Calu3 (cell line): ENCODE measurements at regions not wholly inside any gene's neighbourhood (a gene's known extent, or its start where the extent isn't known, plus 50 kb on each side); places are given as distances from the start of the nearest gene placed in this dataset.

Source experiments
- BruUV-seq: library from RNA; stranded (reverse); fragments of 400-500 nt; replicated peaks from 2 replicates; lab custom pipeline; 2021; lab: Mats Ljungman, UMichigan
- CTCF ChIA-PET: fragments of 300-600 bp; sonication (Branson Sonifier 250); formaldehyde crosslinking; loops from one replicate; lab custom pipeline; 2022; ENCODE audit warnings: antibody characterized with exemption; lab: Charles Lee
- DNase-seq: peaks from one replicate; pipeline ENCODE4 v3.0.0; 2022
- H3K27ac Mint-ChIP-seq: one replicate; pipeline ENCODE4 v1.8.0; 2022; ENCODE audit warnings: mixed read lengths; ENCODE audit not compliant: unreplicated experiment
- H3K27me3 Mint-ChIP-seq: one replicate; pipeline ENCODE4 v1.8.0; 2022; ENCODE audit warnings: mixed read lengths; ENCODE audit not compliant: unreplicated experiment
- H3K36me3 Mint-ChIP-seq: one replicate; pipeline ENCODE4 v1.8.0; 2022; ENCODE audit warnings: mild to moderate bottlenecking, moderate library complexity, mixed read lengths; ENCODE audit not compliant: insufficient read depth, unreplicated experiment
- H3K4me1 Mint-ChIP-seq: one replicate; pipeline ENCODE4 v1.8.0; 2022; ENCODE audit warnings: mild to moderate bottlenecking, low read depth, mixed read lengths; ENCODE audit not compliant: unreplicated experiment
- H3K4me3 Mint-ChIP-seq: one replicate; pipeline ENCODE4 v1.8.0; 2022; ENCODE audit warnings: mild to moderate bottlenecking, low read depth, moderate library complexity, mixed read lengths; ENCODE audit not compliant: unreplicated experiment
- H3K9me3 Mint-ChIP-seq: one replicate; pipeline ENCODE4 v1.8.0; 2022; ENCODE audit warnings: low read depth, mixed read lengths; ENCODE audit not compliant: unreplicated experiment
- intact Hi-C: fragments of 100-400 bp; cut with micrococcal nuclease; formaldehyde crosslinking; loops from one replicate; pipeline ENCODE4 v1.10.0; 2022; ENCODE audit not compliant: unreplicated experiment
- TF ChIP-seq, protein P1 (sequence below): fragments of 200-600 bp; IDR thresholded peaks from one replicate; pipeline ENCODE4 v1.8.0; 2022; ENCODE audit warnings: antibody characterized with exemption; ENCODE audit not compliant: unreplicated experiment

DNA sequence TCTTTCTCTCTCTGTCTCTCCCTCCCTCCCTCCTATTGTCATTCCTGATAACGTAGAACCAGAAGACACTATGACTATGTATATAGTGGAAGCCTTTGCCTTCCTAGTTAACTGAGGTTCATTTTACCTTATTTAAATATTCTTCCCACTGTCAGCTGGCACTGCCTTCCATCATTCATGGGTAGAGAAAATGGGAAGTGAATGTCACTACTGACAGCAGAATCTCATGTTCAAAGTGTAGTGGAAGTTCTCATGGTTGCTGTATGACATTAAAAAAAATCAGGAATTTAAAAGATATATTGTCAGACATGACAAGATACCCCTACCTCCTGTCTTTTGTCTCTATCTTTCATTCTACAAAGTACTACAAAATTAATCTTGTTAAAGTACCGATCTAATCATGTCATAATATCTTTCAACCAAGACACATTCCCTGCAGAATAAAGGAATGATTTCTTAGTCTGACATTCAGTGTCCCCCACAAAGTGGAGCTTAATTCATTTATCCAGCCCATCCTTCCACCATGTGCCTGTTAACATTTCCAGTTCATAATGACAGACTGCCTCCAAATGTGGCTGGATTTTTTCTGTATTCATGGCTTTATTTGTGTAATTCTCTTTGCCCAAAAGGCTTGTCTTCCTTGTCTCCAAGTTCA lies 250.1 kb upstream of the CDH20 start:
- intact Hi-C loops = loop anchor here (10.0 kb wide), 1 partner anchor 398 kb away; no protein-coding TSS in a partner anchor
- H3K4me3 Mint-ChIP-seq = no peak overlapping the region
- H3K9me3 Mint-ChIP-seq = no peaks in the 10 kb centered on the region
- DNase-seq = no peak
- no peak overlapping the region for H3K27ac Mint-ChIP-seq
- H3K4me1 Mint-ChIP-seq = no peaks in the 10 kb centered on the region
- CTCF ChIA-PET = interaction anchor here (0.7 kb wide), 1 partner anchor 239 kb away, joined by 3 read pairs; no protein-coding TSS in a partner anchor
- no TSS peak for BruUV-seq
- no peaks in the 10 kb centered on the region for H3K27me3 Mint-ChIP-seq
- TF ChIP-seq, protein P1, sequence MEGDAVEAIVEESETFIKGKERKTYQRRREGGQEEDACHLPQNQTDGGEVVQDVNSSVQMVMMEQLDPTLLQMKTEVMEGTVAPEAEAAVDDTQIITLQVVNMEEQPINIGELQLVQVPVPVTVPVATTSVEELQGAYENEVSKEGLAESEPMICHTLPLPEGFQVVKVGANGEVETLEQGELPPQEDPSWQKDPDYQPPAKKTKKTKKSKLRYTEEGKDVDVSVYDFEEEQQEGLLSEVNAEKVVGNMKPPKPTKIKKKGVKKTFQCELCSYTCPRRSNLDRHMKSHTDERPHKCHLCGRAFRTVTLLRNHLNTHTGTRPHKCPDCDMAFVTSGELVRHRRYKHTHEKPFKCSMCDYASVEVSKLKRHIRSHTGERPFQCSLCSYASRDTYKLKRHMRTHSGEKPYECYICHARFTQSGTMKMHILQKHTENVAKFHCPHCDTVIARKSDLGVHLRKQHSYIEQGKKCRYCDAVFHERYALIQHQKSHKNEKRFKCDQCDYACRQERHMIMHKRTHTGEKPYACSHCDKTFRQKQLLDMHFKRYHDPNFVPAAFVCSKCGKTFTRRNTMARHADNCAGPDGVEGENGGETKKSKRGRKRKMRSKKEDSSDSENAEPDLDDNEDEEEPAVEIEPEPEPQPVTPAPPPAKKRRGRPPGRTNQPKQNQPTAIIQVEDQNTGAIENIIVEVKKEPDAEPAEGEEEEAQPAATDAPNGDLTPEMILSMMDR = no peak
- H3K36me3 Mint-ChIP-seq = no peaks in the 10 kb centered on the region

GRCh38 chr18:61085036-61085435 lies 248.2 kb upstream of the CDH20 start:
- H3K36me3 Mint-ChIP-seq = peaks cover 6% of the 10 kb centered on the region
- BruUV-seq = no TSS peak
- no peaks in the 10 kb centered on the region for H3K4me1 Mint-ChIP-seq
- H3K27ac Mint-ChIP-seq = no peak overlapping the region
- DNase-seq = no peak
- no peaks in the 10 kb centered on the region for H3K27me3 Mint-ChIP-seq
- H3K9me3 Mint-ChIP-seq = no peaks in the 10 kb centered on the region
- TF ChIP-seq, protein P1 = no peak
- H3K4me3 Mint-ChIP-seq = no peak overlapping the region
- CTCF ChIA-PET = interaction anchor here (1.0 kb wide), 1 partner anchor 277 kb away, joined by 3 read pairs; no protein-coding TSS in a partner anchor
- intact Hi-C loops = loop anchor here (5.0 to 10.0 kb wide), 3 partner anchors 278 to 1098 kb away; no protein-coding TSS in a partner anchor

GRCh38 chr18:61085761-61086160 lies 247.5 kb upstream of the CDH20 start:
- no TSS peak for BruUV-seq
- Mint-ChIP-seq H3K27me3 (no peaks in the 10 kb centered on the region), H3K9me3 (no peaks in the 10 kb centered on the region), H3K4me1 (no peaks in the 10 kb centered on the region), H3K27ac (no peak overlapping the region), H3K4me3 (no peak overlapping the region), H3K36me3 (peaks cover 6% of the 10 kb centered on the region)
- CTCF ChIA-PET = interaction anchor here (1.0 kb wide), 1 partner anchor 278 kb away, joined by 3 read pairs; no protein-coding TSS in a partner anchor
- intact Hi-C loops = loop anchor here (5.0 to 10.0 kb wide), 3 partner anchors 278 to 1098 kb away; no protein-coding TSS in a partner anchor
- no peak for DNase-seq
- TF ChIP-seq, protein P1 = no peak

DNA sequence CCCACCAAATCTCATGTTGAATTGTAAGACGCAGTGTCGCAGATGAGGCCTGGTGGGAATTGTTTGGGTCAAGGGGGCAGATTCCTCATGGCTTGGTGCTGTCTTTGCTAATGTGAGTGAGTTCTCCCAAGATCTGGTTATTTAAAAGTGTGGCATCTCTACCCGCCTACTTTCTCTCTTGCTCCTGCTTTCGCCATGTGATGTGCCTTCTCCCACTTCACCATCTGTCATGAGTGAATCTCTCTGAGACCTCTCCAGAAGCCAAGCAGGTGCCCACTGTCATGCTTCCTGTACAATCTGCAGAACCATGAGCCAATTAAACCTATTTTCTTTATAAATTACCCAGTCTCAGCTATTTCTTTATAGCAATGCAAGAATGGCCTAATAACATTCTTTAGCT lies 246.6 kb upstream of the CDH20 start:
- no peak overlapping the region for H3K27ac Mint-ChIP-seq
- peaks cover 6% of the 10 kb centered on the region for H3K36me3 Mint-ChIP-seq
- TF ChIP-seq, protein P1 = no peak
- no peaks in the 10 kb centered on the region for H3K4me1 Mint-ChIP-seq
- intact Hi-C loops = loop anchor here (5.0 to 10.0 kb wide), 3 partner anchors 279 to 1099 kb away; no protein-coding TSS in a partner anchor
- CTCF ChIA-PET = no interaction called here
- no peaks in the 10 kb centered on the region for H3K27me3 Mint-ChIP-seq
- H3K4me3 Mint-ChIP-seq = no peak overlapping the region
- H3K9me3 Mint-ChIP-seq = no peaks in the 10 kb centered on the region
- no peak for DNase-seq
- BruUV-seq = no TSS peak
